Neural progenitor cell (in vitro differentiated cells): ENCODE measurements at regions not wholly inside any gene's neighbourhood (a gene's known extent, or its start where the extent isn't known, plus 50 kb on each side); places are given as distances from the start of the nearest gene placed in this dataset.

Experiments
- DNase-seq: peaks from one replicate; pipeline ENCODE4 v3.0.0-alpha.2; 2016; ENCODE audit warnings: low spot score
- H2AFZ ChIP-seq: fragments of 200-600 bp; sonication (generic); replicated peaks from 2 replicates; pipeline ENCODE4 v1.6.1; 2016; ENCODE audit warnings: antibody characterized with exemption
- H3F3A ChIP-seq: fragments of 200-600 bp; sonication (generic); 2 replicates; pipeline ENCODE4 v1.6.1; 2016; ENCODE audit warnings: antibody characterized with exemption, low read depth
- H3K27ac ChIP-seq: fragments of 200-600 bp; sonication (generic); 2 replicates; pipeline ENCODE4 v1.5.1; 2016; ENCODE audit warnings: mild to moderate bottlenecking
- H3K27me3 ChIP-seq: fragments of 200-600 bp; sonication (generic); 2 replicates; pipeline ENCODE4 v1.6.1; 2016; ENCODE audit warnings: mild to moderate bottlenecking, moderate library complexity
- H3K36me3 ChIP-seq: fragments of 200-600 bp; sonication (generic); 2 replicates; pipeline ENCODE4 v1.5.1; 2016
- H3K4me1 ChIP-seq: fragments of 200-600 bp; sonication (generic); 2 replicates; pipeline ENCODE4 v1.6.1; 2016; ENCODE audit warnings: mixed run types
- H3K4me2 ChIP-seq: fragments of 200-600 bp; sonication (generic); 2 replicates; pipeline ENCODE4 v1.6.1; 2016
- H3K4me3 ChIP-seq: fragments of 200-600 bp; sonication (generic); 2 replicates; pipeline ENCODE4 v1.5.1; 2016
- H3K79me2 ChIP-seq: fragments of 200-600 bp; sonication (generic); 2 replicates; pipeline ENCODE4 v1.6.1; 2016; ENCODE audit warnings: low read depth
- H3K9ac ChIP-seq: fragments of 200-600 bp; sonication (generic); 2 replicates; pipeline ENCODE4 v1.6.1; 2016
- H3K9me3 ChIP-seq: fragments of 200-600 bp; sonication (generic); 2 replicates; pipeline ENCODE4 v1.5.1; 2016; ENCODE audit warnings: low read depth
- H4K20me1 ChIP-seq: fragments of 200-600 bp; sonication (generic); 2 replicates; pipeline ENCODE4 v1.6.1; 2016; ENCODE audit warnings: low read depth
- H3K27ac Mint-ChIP-seq: 3 replicates; pipeline ENCODE4 v1.8.0; 2021; ENCODE audit warnings: mixed read lengths
- H3K27me3 Mint-ChIP-seq: 2 replicates; pipeline ENCODE4 v1.8.0; 2022; ENCODE audit warnings: low read depth, mild to moderate bottlenecking, inconsistent platforms, moderate library complexity, mixed read lengths; ENCODE audit not compliant: insufficient read depth
- H3K36me3 Mint-ChIP-seq: 3 replicates; pipeline ENCODE4 v1.8.0; 2021; ENCODE audit warnings: mixed read lengths
- H3K4me1 Mint-ChIP-seq: 3 replicates; pipeline ENCODE4 v1.8.0; 2021; ENCODE audit warnings: mixed read lengths
- H3K4me3 Mint-ChIP-seq: 3 replicates; pipeline ENCODE4 v1.8.0; 2021; ENCODE audit warnings: mild to moderate bottlenecking, moderate library complexity, mixed read lengths
- H3K9me3 Mint-ChIP-seq: 3 replicates; pipeline ENCODE4 v1.8.0; 2020; ENCODE audit warnings: mixed read lengths
- CTCF ChIP-seq: fragments of 200-600 bp; sonication (generic); IDR thresholded peaks from 2 replicates; pipeline ENCODE4 v1.5.1; 2017; ENCODE audit warnings: antibody characterized with exemption, mild to moderate bottlenecking
- EZH2 ChIP-seq: fragments of 200-600 bp; sonication (generic); IDR thresholded peaks from 2 replicates; pipeline ENCODE4 v1.6.1; 2017; ENCODE audit warnings: antibody characterized with exemption, mild to moderate bottlenecking, moderate library complexity
- EZH2phosphoT487 ChIP-seq: fragments of 200-600 bp; sonication (generic); IDR thresholded peaks from 2 replicates; pipeline ENCODE4 v1.6.1; 2017; ENCODE audit warnings: antibody characterized with exemption

GRCh38 chr6:92000112-92000511 lies 1413.2 kb upstream of the MAP3K7 start:
- no peak overlapping the region for H3K4me3 Mint-ChIP-seq
- no peak for DNase-seq
- Histone ChIP-seq H3K27me3 (no peaks in the 10 kb centered on the region), H3K4me1 (no peaks in the 10 kb centered on the region), H3K9ac (no peak overlapping the region), H3K4me3 (no peak overlapping the region), H3K9me3 (no peaks in the 10 kb centered on the region), H3K79me2 (no peaks in the 10 kb centered on the region), H3K36me3 (no peaks in the 10 kb centered on the region), H2AFZ (no peak overlapping the region), H3K4me2 (no peak overlapping the region), H3F3A (no peaks in the 10 kb centered on the region), H4K20me1 (no peaks in the 10 kb centered on the region), H3K27ac (no peak overlapping the region)
- H3K9me3 Mint-ChIP-seq, result peaks cover 11% of the 10 kb centered on the region
- H3K27me3 Mint-ChIP-seq, result peaks cover 4% of the 10 kb centered on the region
- H3K36me3 Mint-ChIP-seq, result no peaks in the 10 kb centered on the region
- no peaks in the 10 kb centered on the region for H3K4me1 Mint-ChIP-seq
- no peak overlapping the region for H3K27ac Mint-ChIP-seq
- TF ChIP-seq CTCF (no peak), EZH2phosphoT487 (no peak), EZH2 (no peak)

GRCh38 chr6:91994787-91995186 lies 1407.9 kb upstream of the MAP3K7 start:
- Mint-ChIP-seq H3K36me3 (no peaks in the 10 kb centered on the region), H3K9me3 (peaks cover under 1% of the 10 kb centered on the region), H3K27me3 (peaks cover 4% of the 10 kb centered on the region), H3K4me3 (no peak overlapping the region), H3K27ac (no peak overlapping the region), H3K4me1 (no peaks in the 10 kb centered on the region)
- TF ChIP-seq EZH2phosphoT487, result no peak
- TF ChIP-seq EZH2, result no peak
- TF ChIP-seq CTCF, result no peak
- no peak overlapping the region for H3K4me3 ChIP-seq
- no peaks in the 10 kb centered on the region for H3K27me3 ChIP-seq
- H3K36me3 ChIP-seq, result no peaks in the 10 kb centered on the region
- H3K79me2 ChIP-seq, result no peaks in the 10 kb centered on the region
- H3K9me3 ChIP-seq, result no peaks in the 10 kb centered on the region
- no peak overlapping the region for H3K9ac ChIP-seq
- H3K27ac ChIP-seq, result no peak overlapping the region
- no peak for DNase-seq
- no peaks in the 10 kb centered on the region for H3K4me1 ChIP-seq
- no peaks in the 10 kb centered on the region for H4K20me1 ChIP-seq
- H2AFZ ChIP-seq, result no peak overlapping the region
- no peak overlapping the region for H3K4me2 ChIP-seq
- H3F3A ChIP-seq, result no peaks in the 10 kb centered on the region

GRCh38 chr6:91982559-91982958 lies 1395.7 kb upstream of the MAP3K7 start:
- H3K9ac ChIP-seq, result no peak overlapping the region
- Mint-ChIP-seq H3K9me3 (no peaks in the 10 kb centered on the region), H3K27me3 (no peaks in the 10 kb centered on the region), H3K36me3 (no peaks in the 10 kb centered on the region), H3K27ac (peak overlapping the region; percentile 42), H3K4me3 (no peak overlapping the region), H3K4me1 (peaks cover 25% of the 10 kb centered on the region)
- no peaks in the 10 kb centered on the region for H4K20me1 ChIP-seq
- H3K4me1 ChIP-seq, result no peaks in the 10 kb centered on the region
- no peak overlapping the region for H3K4me2 ChIP-seq
- H3K27me3 ChIP-seq, result no peaks in the 10 kb centered on the region
- no peak for DNase-seq
- no peak overlapping the region for H3K4me3 ChIP-seq
- no peak overlapping the region for H3K27ac ChIP-seq
- no peaks in the 10 kb centered on the region for H3K79me2 ChIP-seq
- no peak for TF ChIP-seq EZH2phosphoT487
- TF ChIP-seq EZH2, result no peak
- no peak for TF ChIP-seq CTCF
- no peaks in the 10 kb centered on the region for H3K9me3 ChIP-seq
- no peaks in the 10 kb centered on the region for H3K36me3 ChIP-seq
- H2AFZ ChIP-seq, result no peak overlapping the region
- H3F3A ChIP-seq, result no peaks in the 10 kb centered on the region

- Histone ChIP-seq H4K20me1 (no peaks in the 10 kb centered on the region), H3K4me3 (no peak overlapping the region), H3K79me2 (no peaks in the 10 kb centered on the region), H3F3A (no peaks in the 10 kb centered on the region), H3K27me3 (no peaks in the 10 kb centered on the region), H3K36me3 (no peaks in the 10 kb centered on the region), H3K4me2 (no peak overlapping the region), H2AFZ (no peak overlapping the region), H3K9ac (no peak overlapping the region), H3K27ac (no peak overlapping the region), H3K9me3 (no peaks in the 10 kb centered on the region), H3K4me1 (no peaks in the 10 kb centered on the region)
- Mint-ChIP-seq H3K9me3 (peaks cover 10% of the 10 kb centered on the region), H3K4me1 (peaks cover 14% of the 10 kb centered on the region), H3K27me3 (peaks cover 2% of the 10 kb centered on the region), H3K27ac (no peak overlapping the region), H3K36me3 (no peaks in the 10 kb centered on the region), H3K4me3 (no peak overlapping the region)
- TF ChIP-seq CTCF (no peak), EZH2phosphoT487 (no peak), EZH2 (no peak)
- no peak for DNase-seq
Observed at GRCh38 chr6:91976797-91977196, 1389.9 kb upstream of the MAP3K7 start.
